ENCODE measurements at regions not wholly inside any gene's neighbourhood (a gene's known extent, or its start where the extent isn't known, plus 50 kb on each side); places are given as distances from the start of the nearest gene placed in this dataset.

DNA sequence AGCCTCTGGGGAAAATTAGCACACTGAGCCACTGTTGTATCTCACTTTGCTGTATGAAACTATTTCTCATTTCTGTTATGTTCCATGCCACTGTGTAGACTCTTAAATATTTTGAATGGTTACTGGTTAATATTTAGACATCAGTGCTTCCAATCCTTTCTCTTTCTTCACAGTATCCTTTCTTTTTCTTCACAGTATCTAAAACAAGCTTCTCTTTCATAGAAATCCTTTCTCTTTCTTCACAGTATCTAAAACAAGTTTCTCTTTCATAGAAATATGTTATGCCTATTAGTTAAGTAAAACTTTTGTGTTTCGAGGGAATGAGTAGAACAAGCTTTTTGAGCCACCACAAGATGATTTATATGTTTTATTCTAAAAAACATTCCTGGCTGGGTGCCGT is 326.8 kb upstream of the KLF12 start:
- Mint-ChIP-seq H3K27ac (no peak overlapping the region), H3K27me3 (peaks cover 5% of the 10 kb centered on the region), H3K36me3 (no peaks in the 10 kb centered on the region)

GRCh38 chr13:74452881-74453280 is 318.7 kb upstream of the KLF12 start:
- peaks cover 7% of the 10 kb centered on the region for H3K9me3 Mint-ChIP-seq (ENCODE audit: low read depth)
- H3K27ac Mint-ChIP-seq = no peak overlapping the region
- peaks cover 8% of the 10 kb centered on the region for H3K27me3 Mint-ChIP-seq
- peaks cover 4% of the 10 kb centered on the region for H3K36me3 Mint-ChIP-seq
- no peaks in the 10 kb centered on the region for H3K4me1 Mint-ChIP-seq (ENCODE audit: low read depth)
- H3K4me3 Mint-ChIP-seq = no peak overlapping the region

More for the DNA sequence above, 326.8 kb upstream of the KLF12 start:
- Mint-ChIP-seq H3K9me3 (ENCODE audit: low read depth) (no peaks in the 10 kb centered on the region), H3K4me3 (no peak overlapping the region), H3K4me1 (ENCODE audit: low read depth) (no peaks in the 10 kb centered on the region)

DNA sequence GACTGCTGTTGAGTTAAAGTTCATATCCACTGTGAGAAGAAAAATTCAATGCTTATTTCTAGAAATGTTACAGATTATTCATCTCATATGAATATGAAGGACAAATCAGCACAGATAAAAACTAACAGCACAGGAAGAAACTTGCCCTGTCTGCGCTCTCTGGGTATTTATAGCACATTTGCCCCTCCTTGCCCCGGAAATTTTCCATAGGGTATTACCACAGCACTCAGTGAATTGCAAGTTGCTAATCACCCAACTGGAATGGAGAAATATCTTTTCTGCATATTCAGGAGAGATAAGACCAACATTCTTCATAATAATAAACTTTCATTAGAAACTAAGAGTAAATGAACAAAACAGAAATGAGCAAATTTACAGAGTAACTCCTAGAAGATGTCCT is 318.0 kb upstream of the KLF12 start:
- H3K27ac Mint-ChIP-seq = no peak overlapping the region
- H3K4me1 Mint-ChIP-seq (ENCODE audit: low read depth) = no peaks in the 10 kb centered on the region
- H3K27me3 Mint-ChIP-seq = peaks cover 8% of the 10 kb centered on the region
- peaks cover 7% of the 10 kb centered on the region for H3K9me3 Mint-ChIP-seq (ENCODE audit: low read depth)
- no peak overlapping the region for H3K4me3 Mint-ChIP-seq
- H3K36me3 Mint-ChIP-seq = peaks cover 7% of the 10 kb centered on the region

DNA sequence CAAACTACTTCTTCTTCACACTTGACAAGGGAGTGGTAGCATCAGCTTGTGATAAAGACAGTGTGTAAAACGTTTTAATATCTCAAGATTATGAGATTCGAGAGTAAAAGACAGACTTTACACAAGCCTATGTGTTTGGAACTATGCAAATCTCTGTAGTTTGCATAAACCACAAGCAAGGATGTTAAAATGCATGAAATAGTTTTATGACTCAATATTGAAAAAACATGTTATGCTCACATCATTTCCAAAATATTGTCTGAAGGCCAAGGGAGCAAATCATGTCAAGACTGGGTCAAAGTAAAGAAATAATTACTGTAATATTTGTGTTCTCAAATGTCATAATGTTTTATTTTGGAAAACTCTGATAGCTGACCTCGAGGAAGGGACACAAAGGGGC is 316.8 kb upstream of the KLF12 start:
- Mint-ChIP-seq H3K27ac (no peak overlapping the region), H3K4me1 (ENCODE audit: low read depth) (no peaks in the 10 kb centered on the region), H3K36me3 (peaks cover 7% of the 10 kb centered on the region), H3K4me3 (no peak overlapping the region), H3K9me3 (ENCODE audit: low read depth) (peaks cover 7% of the 10 kb centered on the region), H3K27me3 (peaks cover 8% of the 10 kb centered on the region)

DNA sequence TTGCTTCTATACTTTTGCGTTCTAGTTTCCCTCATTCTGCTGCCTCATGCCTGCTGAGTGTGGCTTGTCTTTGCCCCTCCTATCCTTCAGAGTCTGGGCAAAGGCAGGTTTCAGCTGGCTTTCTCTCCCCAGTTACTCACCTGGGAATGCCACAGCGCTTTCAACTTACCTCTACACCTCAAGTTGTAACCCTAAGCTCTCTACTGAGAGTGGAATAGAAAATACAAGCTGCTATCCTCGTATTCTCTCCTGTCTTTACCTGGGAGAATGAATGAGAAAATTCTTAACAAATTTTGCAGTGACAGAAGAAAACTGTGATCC is 316.3 kb upstream of the KLF12 start:
- no peak overlapping the region for H3K4me3 Mint-ChIP-seq
- H3K27me3 Mint-ChIP-seq = peaks cover 5% of the 10 kb centered on the region
- H3K4me1 Mint-ChIP-seq (ENCODE audit: low read depth) = no peaks in the 10 kb centered on the region
- H3K27ac Mint-ChIP-seq = no peak overlapping the region
- H3K9me3 Mint-ChIP-seq (ENCODE audit: low read depth) = peaks cover 7% of the 10 kb centered on the region
- H3K36me3 Mint-ChIP-seq = peaks cover 7% of the 10 kb centered on the region

DNA sequence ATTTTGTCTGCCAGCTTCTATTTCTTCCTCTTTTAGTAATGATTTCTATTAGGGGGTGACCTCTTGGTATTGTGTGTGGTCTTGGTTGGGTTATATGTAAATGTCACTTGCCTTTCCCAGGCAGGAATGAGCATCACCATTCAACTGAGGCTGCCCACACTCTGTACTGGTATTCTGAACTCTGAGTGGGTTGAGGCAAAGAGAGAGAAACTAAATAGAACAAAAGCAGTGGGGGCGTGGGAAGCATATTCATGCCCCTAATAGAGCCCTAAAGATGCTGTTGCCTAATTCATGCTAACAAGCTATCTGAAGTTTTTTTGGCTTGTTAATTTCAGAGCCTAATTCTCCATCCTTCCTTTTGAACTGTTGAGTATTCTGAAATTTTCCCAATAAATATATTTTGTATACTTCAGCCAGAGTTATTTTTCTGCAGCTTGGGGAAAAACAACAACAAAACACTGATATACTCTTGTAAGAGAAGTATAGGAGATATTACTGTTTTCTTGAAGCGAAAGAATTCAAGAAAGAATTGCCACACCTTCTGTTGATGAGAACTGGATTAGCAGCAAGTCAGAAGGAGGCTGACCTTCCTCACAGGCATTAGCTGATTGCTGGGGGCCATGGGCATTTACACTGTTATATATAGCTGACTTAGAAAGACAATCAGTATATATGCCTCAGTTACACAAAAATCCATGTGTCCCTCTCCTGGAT is 315.8 kb upstream of the KLF12 start:
- no peak overlapping the region for H3K27ac Mint-ChIP-seq
- H3K36me3 Mint-ChIP-seq = peaks cover 7% of the 10 kb centered on the region
- no peaks in the 10 kb centered on the region for H3K4me1 Mint-ChIP-seq (ENCODE audit: low read depth)
- H3K27me3 Mint-ChIP-seq = peaks cover 5% of the 10 kb centered on the region
- H3K9me3 Mint-ChIP-seq (ENCODE audit: low read depth) = peaks cover 7% of the 10 kb centered on the region
- H3K4me3 Mint-ChIP-seq = no peak overlapping the region

- Mint-ChIP-seq H3K27me3 (peaks cover 2% of the 10 kb centered on the region), H3K4me3 (no peak overlapping the region), H3K36me3 (peaks cover 16% of the 10 kb centered on the region), H3K4me1 (ENCODE audit: low read depth) (no peaks in the 10 kb centered on the region), H3K27ac (no peak overlapping the region), H3K9me3 (ENCODE audit: low read depth) (peaks cover 12% of the 10 kb centered on the region)
Measured at GRCh38 chr13:74444864-74445479, 310.8 kb upstream of the KLF12 start.

DNA sequence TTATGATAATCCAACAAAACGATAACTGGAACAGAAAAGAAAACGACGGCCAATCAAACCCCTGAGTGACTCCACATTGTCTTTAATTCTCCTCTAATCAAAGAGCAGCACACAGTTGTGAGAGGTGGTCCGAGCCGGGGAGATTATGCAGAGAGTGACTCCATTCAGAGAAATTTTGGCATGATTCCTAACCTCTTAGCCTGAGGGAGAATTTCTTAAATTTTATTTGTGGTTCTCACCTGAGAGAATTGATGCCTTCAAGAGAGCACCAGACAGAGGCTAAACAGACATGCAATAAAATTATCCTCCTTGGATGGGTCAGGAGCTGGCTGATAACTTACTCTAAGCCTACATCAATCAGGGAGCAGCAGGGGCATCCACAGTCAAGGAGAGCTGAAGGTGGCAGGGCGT is 310.0 kb upstream of the KLF12 start:
- Mint-ChIP-seq H3K27ac (no peak overlapping the region), H3K36me3 (peaks cover 14% of the 10 kb centered on the region)

DNA sequence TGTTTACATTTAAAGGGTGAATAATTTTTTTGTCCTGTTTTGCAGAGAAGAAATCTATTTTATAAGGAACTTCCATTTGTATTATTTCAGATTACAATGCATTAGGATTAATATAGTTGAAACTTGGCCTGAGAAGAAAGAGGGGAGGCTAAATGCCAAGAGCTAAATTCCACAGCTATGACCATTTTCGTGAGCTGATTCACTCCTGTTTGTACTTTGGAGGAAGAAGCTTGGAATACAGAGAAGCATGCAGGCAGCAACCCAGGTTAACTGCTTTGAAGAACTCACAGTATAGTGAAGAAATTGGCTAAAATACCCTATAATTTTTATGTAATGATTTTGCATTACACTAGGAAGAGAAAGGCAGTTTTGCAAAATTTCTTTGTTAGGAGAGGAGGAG is 309.4 kb upstream of the KLF12 start:
- Mint-ChIP-seq H3K27me3 (peaks cover 2% of the 10 kb centered on the region), H3K4me3 (no peak overlapping the region), H3K4me1 (ENCODE audit: low read depth) (no peaks in the 10 kb centered on the region), H3K9me3 (ENCODE audit: low read depth) (peaks cover 9% of the 10 kb centered on the region), H3K36me3 (peaks cover 14% of the 10 kb centered on the region), H3K27ac (no peak overlapping the region)

More for the DNA sequence above, 310.0 kb upstream of the KLF12 start:
- H3K27me3 Mint-ChIP-seq = peaks cover 2% of the 10 kb centered on the region
- no peak overlapping the region for H3K4me3 Mint-ChIP-seq
- H3K4me1 Mint-ChIP-seq (ENCODE audit: low read depth) = no peaks in the 10 kb centered on the region
- H3K9me3 Mint-ChIP-seq (ENCODE audit: low read depth) = peaks cover 12% of the 10 kb centered on the region

- no peaks in the 10 kb centered on the region for H3K4me1 Mint-ChIP-seq (ENCODE audit: low read depth)
- no peak overlapping the region for H3K27ac Mint-ChIP-seq
- H3K27me3 Mint-ChIP-seq = peaks cover 2% of the 10 kb centered on the region
- H3K36me3 Mint-ChIP-seq = peaks cover 12% of the 10 kb centered on the region
- H3K4me3 Mint-ChIP-seq = no peak overlapping the region
- H3K9me3 Mint-ChIP-seq (ENCODE audit: low read depth) = peaks cover 5% of the 10 kb centered on the region
Measured at GRCh38 chr13:74442751-74443150, 308.5 kb upstream of the KLF12 start.

GRCh38 chr13:74438901-74439300 is 304.7 kb upstream of the KLF12 start:
- Mint-ChIP-seq H3K27ac (no peak overlapping the region), H3K36me3 (peaks cover 10% of the 10 kb centered on the region), H3K9me3 (ENCODE audit: low read depth) (peaks cover 5% of the 10 kb centered on the region), H3K27me3 (peaks cover 2% of the 10 kb centered on the region), H3K4me1 (ENCODE audit: low read depth) (no peaks in the 10 kb centered on the region), H3K4me3 (no peak overlapping the region)

DNA sequence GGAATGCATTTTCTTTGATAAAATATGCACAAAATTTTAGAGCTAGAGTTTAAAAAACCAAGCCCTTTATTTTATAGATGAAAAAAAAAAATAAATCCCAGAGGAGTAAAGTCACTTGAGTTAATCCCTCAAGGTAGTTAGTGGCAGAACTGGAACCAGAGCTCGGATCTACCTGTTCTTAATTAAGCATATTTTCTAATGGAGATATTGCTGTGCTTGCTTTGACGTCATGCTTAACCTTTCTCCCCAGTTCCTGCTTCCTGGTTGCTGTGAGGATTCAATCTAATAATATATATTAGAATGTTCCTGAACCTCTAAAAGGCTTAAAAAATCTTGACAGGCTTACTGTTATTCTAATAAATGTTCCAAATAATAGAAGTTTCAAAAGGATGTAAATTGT is 300.6 kb upstream of the KLF12 start:
- no peaks in the 10 kb centered on the region for H3K4me1 Mint-ChIP-seq (ENCODE audit: low read depth)
- H3K9me3 Mint-ChIP-seq (ENCODE audit: low read depth) = no peaks in the 10 kb centered on the region
- H3K4me3 Mint-ChIP-seq = no peak overlapping the region
- no peaks in the 10 kb centered on the region for H3K36me3 Mint-ChIP-seq
- H3K27ac Mint-ChIP-seq = no peak overlapping the region
- no peaks in the 10 kb centered on the region for H3K27me3 Mint-ChIP-seq

DNA sequence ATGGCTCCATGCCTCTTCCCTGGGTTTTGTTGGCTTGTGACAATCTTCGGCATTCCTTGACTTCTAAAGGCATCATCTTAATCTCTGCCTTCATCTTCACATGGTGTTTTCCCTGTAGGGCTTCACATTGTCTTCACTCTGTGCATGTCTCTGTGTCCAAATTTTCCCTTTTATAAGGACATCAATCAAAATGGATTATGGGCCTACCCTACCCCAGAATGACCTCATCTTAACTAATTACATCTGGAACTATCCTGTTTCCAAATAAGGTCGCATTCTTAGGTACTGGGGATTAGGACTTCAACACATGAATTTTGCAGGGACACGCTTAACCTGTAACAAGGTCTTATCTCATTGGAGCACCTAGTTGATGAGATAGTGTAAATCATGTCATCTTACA is 290.3 kb upstream of the KLF12 start:
- Mint-ChIP-seq H3K9me3 (ENCODE audit: low read depth) (no peaks in the 10 kb centered on the region), H3K27me3 (no peaks in the 10 kb centered on the region), H3K27ac (no peak overlapping the region), H3K4me1 (ENCODE audit: low read depth) (no peaks in the 10 kb centered on the region), H3K36me3 (peaks cover 5% of the 10 kb centered on the region), H3K4me3 (no peak overlapping the region)

DNA sequence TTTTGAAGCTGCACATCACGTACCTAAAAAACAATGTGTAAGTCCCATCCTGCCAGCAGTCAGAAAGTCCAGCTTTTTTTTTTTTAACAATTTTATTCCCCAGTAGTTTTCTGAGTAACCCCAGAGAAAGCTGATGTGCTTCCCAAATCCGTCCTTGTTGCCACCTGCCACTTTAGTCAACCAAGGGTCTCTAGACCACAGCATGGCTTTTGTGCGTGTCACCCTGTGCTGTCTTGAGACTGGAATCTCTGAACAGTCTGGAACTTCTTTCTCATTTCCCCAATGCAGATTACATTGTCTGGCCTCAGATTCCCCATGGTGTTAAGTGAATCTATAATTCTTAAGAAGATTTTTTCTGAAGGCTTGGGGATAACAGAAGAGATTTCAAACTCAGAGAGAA is 289.2 kb upstream of the KLF12 start:
- Mint-ChIP-seq H3K9me3 (ENCODE audit: low read depth) (no peaks in the 10 kb centered on the region), H3K27ac (no peak overlapping the region), H3K27me3 (no peaks in the 10 kb centered on the region), H3K4me3 (no peak overlapping the region), H3K4me1 (ENCODE audit: low read depth) (no peaks in the 10 kb centered on the region), H3K36me3 (peaks cover 5% of the 10 kb centered on the region)

- peaks cover 2% of the 10 kb centered on the region for H3K9me3 Mint-ChIP-seq (ENCODE audit: low read depth)
- no peak overlapping the region for H3K4me3 Mint-ChIP-seq
- no peak overlapping the region for H3K27ac Mint-ChIP-seq
- no peaks in the 10 kb centered on the region for H3K27me3 Mint-ChIP-seq
- H3K36me3 Mint-ChIP-seq = peaks cover 19% of the 10 kb centered on the region
- no peaks in the 10 kb centered on the region for H3K4me1 Mint-ChIP-seq (ENCODE audit: low read depth)
Measured at GRCh38 chr13:74414458-74414857, 280.3 kb upstream of the KLF12 start.

DNA sequence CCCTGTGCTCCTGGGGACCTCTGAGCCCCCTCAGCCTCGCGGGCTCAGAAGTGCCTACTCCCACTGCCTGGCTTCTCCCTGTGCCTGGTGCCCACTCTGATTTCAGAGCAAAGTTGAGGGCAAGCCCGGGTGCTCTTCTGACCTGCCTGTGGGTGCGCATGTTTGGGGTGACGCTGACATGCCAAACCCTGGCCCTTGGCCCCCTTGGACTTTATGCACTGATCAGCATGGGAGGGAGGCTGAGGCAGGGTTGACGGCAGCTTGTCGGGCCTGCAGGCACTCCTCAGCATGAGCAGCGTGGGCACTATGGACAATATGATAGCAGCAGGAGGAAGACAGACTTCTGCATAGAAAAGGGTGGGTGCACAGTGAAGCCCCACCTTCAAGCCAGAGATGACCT is 279.3 kb upstream of the KLF12 start:
- Mint-ChIP-seq H3K36me3 (peaks cover 19% of the 10 kb centered on the region), H3K27ac (no peak overlapping the region), H3K27me3 (no peaks in the 10 kb centered on the region), H3K4me3 (no peak overlapping the region), H3K4me1 (ENCODE audit: low read depth) (no peaks in the 10 kb centered on the region), H3K9me3 (ENCODE audit: low read depth) (peaks cover 2% of the 10 kb centered on the region)

All from activated naive CD8-positive, alpha-beta T cell (primary cell).